DOHH2 (cell line): ENCODE measurements at regions not wholly inside any gene's neighbourhood (a gene's known extent, or its start where the extent isn't known, plus 50 kb on each side); places are given as distances from the start of the nearest gene placed in this dataset.

Experiments
- H3F3A ChIP-seq: fragments of 200-600 bp; sonication (generic), shearing (Covaris generic); 2 replicates; pipeline ENCODE4 v1.6.0; 2016; ENCODE audit warnings: antibody characterized with exemption, mild to moderate bottlenecking; ENCODE audit not compliant: control insufficient read depth, insufficient read depth
- H3K27ac ChIP-seq: fragments of 200-600 bp; sonication (generic); 2 replicates; pipeline ENCODE4 v1.5.1; 2014; ENCODE audit warnings: low read depth, mild to moderate bottlenecking, low read length, moderate library complexity
- H3K27me3 ChIP-seq: fragments of 200-600 bp; sonication (generic); 2 replicates; pipeline ENCODE4 v1.6.1; 2014; ENCODE audit warnings: mild to moderate bottlenecking, low read length, mixed read lengths; ENCODE audit not compliant: control insufficient read depth
- H3K36me3 ChIP-seq: fragments of 200-600 bp; sonication (generic); 2 replicates; pipeline ENCODE4 v1.6.1; 2014; ENCODE audit warnings: mild to moderate bottlenecking, low read length, moderate library complexity, mixed read lengths; ENCODE audit not compliant: control insufficient read depth
- H3K4me1 ChIP-seq: fragments of 200-600 bp; sonication (generic); 2 replicates; pipeline ENCODE4 v1.6.1; 2014; ENCODE audit warnings: mild to moderate bottlenecking, low read length, mixed read lengths; ENCODE audit not compliant: control insufficient read depth
- H3K4me2 ChIP-seq: fragments of 200-600 bp; sonication (generic); 2 replicates; pipeline ENCODE4 v1.6.0; 2014; ENCODE audit warnings: mild to moderate bottlenecking, low read length, moderate library complexity
- H3K4me3 ChIP-seq: fragments of 200-600 bp; sonication (generic); 2 replicates; pipeline ENCODE4 v1.5.1; 2014; ENCODE audit warnings: mild to moderate bottlenecking, low read length, mixed read lengths
- H3K79me2 ChIP-seq: fragments of 200-600 bp; sonication (generic); 2 replicates; pipeline ENCODE4 v1.6.1; 2014; ENCODE audit warnings: mild to moderate bottlenecking, low read length, mixed read lengths; ENCODE audit not compliant: control insufficient read depth
- H3K9me2 ChIP-seq: fragments of 200-600 bp; sonication (generic); replicated peaks from 2 replicates; pipeline ENCODE4 v1.6.1; 2014; ENCODE audit warnings: mild to moderate bottlenecking, low read length, mixed read lengths; ENCODE audit not compliant: control insufficient read depth
- H3K9me3 ChIP-seq: fragments of 200-600 bp; sonication (generic); 2 replicates; pipeline ENCODE4 v1.6.1; 2014; ENCODE audit warnings: antibody characterized with exemption, low read length, mixed read lengths; ENCODE audit not compliant: control insufficient read depth, insufficient read depth
- H4K20me1 ChIP-seq: fragments of 200-600 bp; sonication (generic); 2 replicates; pipeline ENCODE4 v1.6.0; 2014; ENCODE audit warnings: low read depth, mild to moderate bottlenecking, antibody characterized with exemption, low read length, moderate library complexity; ENCODE audit not compliant: control insufficient read depth, insufficient read depth
- CTCF ChIP-seq: fragments of 200-600 bp; sonication (generic); IDR thresholded peaks from one replicate; pipeline ENCODE4 v1.5.1; 2014; ENCODE audit warnings: antibody characterized with exemption, mild to moderate bottlenecking, low read depth, low read length; ENCODE audit not compliant: poor library complexity, severe bottlenecking
- EZH2phosphoT487 ChIP-seq: fragments of 200-600 bp; sonication (generic); IDR thresholded peaks from 2 replicates; pipeline ENCODE4 v1.6.1; 2017; ENCODE audit warnings: borderline replicate concordance, mild to moderate bottlenecking, antibody characterized with exemption, low read length, moderate library complexity, mixed read lengths

GRCh38 chr17:74149597-74150427 is 53.7 kb upstream of the RPL38 start:
- Histone ChIP-seq H3K27ac (no peak overlapping the region), H3K9me3 (no peaks in the 10 kb centered on the region), H3F3A (no peaks in the 10 kb centered on the region), H3K4me3 (no peak overlapping the region), H3K4me1 (no peaks in the 10 kb centered on the region), H3K27me3 (no peaks in the 10 kb centered on the region), H3K36me3 (no peaks in the 10 kb centered on the region), H4K20me1 (no peaks in the 10 kb centered on the region), H3K79me2 (no peaks in the 10 kb centered on the region), H3K4me2 (no peak overlapping the region), H3K9me2 (no peaks in the 10 kb centered on the region)
- TF ChIP-seq EZH2phosphoT487: no peak
- no peak for TF ChIP-seq CTCF

- Histone ChIP-seq H3K4me1 (no peaks in the 10 kb centered on the region), H4K20me1 (no peaks in the 10 kb centered on the region), H3K9me3 (no peaks in the 10 kb centered on the region), H3K4me2 (no peak overlapping the region), H3K27me3 (no peaks in the 10 kb centered on the region), H3K4me3 (no peak overlapping the region), H3K9me2 (no peaks in the 10 kb centered on the region), H3K36me3 (no peaks in the 10 kb centered on the region), H3K27ac (no peak overlapping the region), H3F3A (no peaks in the 10 kb centered on the region), H3K79me2 (no peaks in the 10 kb centered on the region)
- TF ChIP-seq CTCF: no peak
- no peak for TF ChIP-seq EZH2phosphoT487
Measured at GRCh38 chr17:74150428-74151025, 53.0 kb upstream of the RPL38 start.

GRCh38 chr17:74151551-74152315 is 51.7 kb upstream of the RPL38 start:
- Histone ChIP-seq H3K4me3 (no peak overlapping the region), H3K79me2 (no peaks in the 10 kb centered on the region), H3K9me2 (no peaks in the 10 kb centered on the region), H3K27me3 (no peaks in the 10 kb centered on the region), H3K4me2 (no peak overlapping the region), H3K27ac (no peak overlapping the region), H3K4me1 (no peaks in the 10 kb centered on the region), H3K9me3 (no peaks in the 10 kb centered on the region), H4K20me1 (no peaks in the 10 kb centered on the region), H3F3A (no peaks in the 10 kb centered on the region), H3K36me3 (no peaks in the 10 kb centered on the region)
- no peak for TF ChIP-seq EZH2phosphoT487
- TF ChIP-seq CTCF: no peak
